ENCODE measurements at regions not wholly inside any gene's neighbourhood (a gene's known extent, or its start where the extent isn't known, plus 50 kb on each side); places are given as distances from the start of the nearest gene placed in this dataset.

DNA sequence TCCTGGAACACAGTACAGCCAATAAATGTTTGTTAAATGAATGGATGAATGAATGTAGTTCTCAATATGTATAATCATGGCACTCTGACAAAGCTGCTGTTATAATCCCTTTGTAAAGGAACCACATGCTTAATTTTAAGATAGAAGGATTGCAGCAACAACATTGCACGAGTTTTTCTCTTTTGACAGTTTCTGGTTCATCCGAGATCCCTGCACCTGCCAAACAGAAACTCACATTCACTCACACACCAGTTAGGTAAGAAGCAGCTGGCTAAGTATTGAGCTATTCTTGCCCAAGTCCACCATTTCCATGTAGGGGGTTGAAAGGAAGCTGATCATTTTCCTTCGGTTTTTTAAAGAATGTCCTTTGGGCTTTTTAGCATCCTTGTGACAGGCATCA is 133.7 kb upstream of the MAP1B start:
- TF ChIP-seq EZH2phosphoT487 (IDR thresholded peaks at IDR 0.05; ENCODE audit: insufficient read depth, low read depth) (no peak), EZH2 (IDR thresholded peaks at IDR 0.05; ENCODE audit: insufficient read depth, poor library complexity, severe bottlenecking) (no peak)
